GM20000 (cell line): ENCODE measurements at regions not wholly inside any gene's neighbourhood (a gene's known extent, or its start where the extent isn't known, plus 50 kb on each side); places are given as distances from the start of the nearest gene placed in this dataset.
"Not testable (repeated sequence)": the region's sequence is repeated elsewhere in the genome, so short reads cannot be mapped to it uniquely, and the experiment has no call there.

ENCODE experiments used
- DNase-seq: peaks from one replicate; pipeline ENCODE4 v3.0.0; 2012; ENCODE audit warnings: low spot score
- CTCF ChIP-seq: IDR thresholded peaks from 2 replicates; pipeline ENCODE4 v1.5.1; 2012; ENCODE audit warnings: mild to moderate bottlenecking, control low read depth; ENCODE audit errors: extremely low read depth, missing control alignments

- no peak for TF ChIP-seq CTCF
- DNase-seq: no peak
These were observed 455.8 kb downstream of the TFEC start for GRCh38 chr7:115574681-115575291.

GRCh38 chr7:115572111-115572510 is 458.5 kb downstream of the TFEC start:
- DNase-seq: no peak
- TF ChIP-seq CTCF: no peak

- no peak for TF ChIP-seq CTCF
- no peak for DNase-seq
These were observed 469.0 kb downstream of the TFEC start for GRCh38 chr7:115561335-115562110.

GRCh38 chr7:115559877-115560276 is 470.7 kb downstream of the TFEC start:
- no peak for DNase-seq
- no peak for TF ChIP-seq CTCF

- no peak for DNase-seq
- no peak for TF ChIP-seq CTCF
These were observed 472.4 kb downstream of the TFEC start for GRCh38 chr7:115558161-115558560.

- DNase-seq: not testable (repeated sequence)
These were observed 473.3 kb downstream of the TFEC start for GRCh38 chr7:115557296-115557695.

- no peak for DNase-seq
- TF ChIP-seq CTCF: no peak
These were observed 477.8 kb downstream of the TFEC start for GRCh38 chr7:115552766-115553165.

GRCh38 chr7:115549910-115550309 is 480.7 kb downstream of the TFEC start:
- DNase-seq: no peak
- no peak for TF ChIP-seq CTCF
